RWPE2 (cell line): ENCODE measurements at regions not wholly inside any gene's neighbourhood (a gene's known extent, or its start where the extent isn't known, plus 50 kb on each side); places are given as distances from the start of the nearest gene placed in this dataset.

Source experiments
- ATAC-seq: fragments of 200-7000 bp; cut with Tn5 transposase; 3 replicates; pipeline ENCODE4 v1.9.1; 2021; ENCODE audit warnings: low read depth
- DNase-seq: peaks from one replicate; pipeline ENCODE4 v3.0.0-alpha.2; 2020; ENCODE audit warnings: low spot score
- H3K27ac ChIP-seq: fragments of 450-650 bp; 2 replicates; pipeline ENCODE4 v1.5.1; 2017; ENCODE audit warnings: mild to moderate bottlenecking; ENCODE audit not compliant: poor library complexity, severe bottlenecking
- H3K27me3 ChIP-seq: fragments of 250-450 bp; sonication (Bioruptor Pico); 2 replicates; pipeline ENCODE4 v1.5.1; 2021; ENCODE audit warnings: mild to moderate bottlenecking, moderate library complexity; ENCODE audit not compliant: insufficient read depth, poor library complexity, severe bottlenecking
- H3K36me3 ChIP-seq: fragments of 250-450 bp; sonication (Bioruptor Pico); 2 replicates; pipeline ENCODE4 v1.5.1; 2020; ENCODE audit warnings: low read depth, mild to moderate bottlenecking, moderate library complexity
- H3K4me1 ChIP-seq: fragments of 250-450 bp; sonication (Bioruptor Pico); 2 replicates; pipeline ENCODE4 v1.5.1; 2021; ENCODE audit warnings: mild to moderate bottlenecking, moderate library complexity; ENCODE audit not compliant: insufficient read depth, poor library complexity, severe bottlenecking
- H3K4me3 ChIP-seq: fragments of 250-450 bp; sonication (Bioruptor Pico); 2 replicates; pipeline ENCODE4 v1.5.1; 2021; ENCODE audit warnings: mild to moderate bottlenecking, moderate library complexity; ENCODE audit not compliant: severe bottlenecking
- H3K9me3 ChIP-seq: fragments of 250-450 bp; sonication (Bioruptor Pico); 2 replicates; pipeline ENCODE4 v1.5.1; 2021; ENCODE audit warnings: mild to moderate bottlenecking, moderate library complexity; ENCODE audit not compliant: severe bottlenecking
- CTCF ChIP-seq: fragments of 450-650 bp; IDR thresholded peaks from one replicate; pipeline ENCODE4 v1.5.1; 2017; ENCODE audit warnings: mild to moderate bottlenecking, moderate library complexity; ENCODE audit not compliant: poor library complexity, severe bottlenecking

- no peaks in the 10 kb centered on the region for H3K36me3 ChIP-seq
- no peak for TF ChIP-seq CTCF
- no peak for DNase-seq
Observed at GRCh38 chr3:105166893-105167292, 199.8 kb upstream of the ALCAM start.

GRCh38 chr3:105170423-105170822, 196.3 kb upstream of the ALCAM start:
- DNase-seq (no peak), ATAC-seq (no peak)
- H3K4me3 ChIP-seq = no peak overlapping the region
- no peaks in the 10 kb centered on the region for H3K9me3 ChIP-seq
- H3K27me3 ChIP-seq = no peaks in the 10 kb centered on the region
- H3K4me1 ChIP-seq = no peaks in the 10 kb centered on the region
- TF ChIP-seq CTCF = no peak
- H3K27ac ChIP-seq = no peak overlapping the region
- H3K36me3 ChIP-seq = no peaks in the 10 kb centered on the region

More at GRCh38 chr3:105166893-105167292, 199.8 kb upstream of the ALCAM start:
- no peak overlapping the region for H3K4me3 ChIP-seq
- no peak overlapping the region for H3K27ac ChIP-seq
- no peak for ATAC-seq
- no peaks in the 10 kb centered on the region for H3K27me3 ChIP-seq
- no peaks in the 10 kb centered on the region for H3K9me3 ChIP-seq
- H3K4me1 ChIP-seq = no peaks in the 10 kb centered on the region

GRCh38 chr3:105174017-105174615, 192.6 kb upstream of the ALCAM start:
- H3K27me3 ChIP-seq = no peaks in the 10 kb centered on the region
- H3K27ac ChIP-seq = no peak overlapping the region
- no peaks in the 10 kb centered on the region for H3K4me1 ChIP-seq
- no peak for DNase-seq
- H3K4me3 ChIP-seq = no peak overlapping the region
- no peaks in the 10 kb centered on the region for H3K9me3 ChIP-seq
- ATAC-seq = no peak
- H3K36me3 ChIP-seq = no peaks in the 10 kb centered on the region
- TF ChIP-seq CTCF = no peak

- H3K4me3 ChIP-seq = no peak overlapping the region
- no peaks in the 10 kb centered on the region for H3K4me1 ChIP-seq
- no peaks in the 10 kb centered on the region for H3K27me3 ChIP-seq
- H3K9me3 ChIP-seq = no peaks in the 10 kb centered on the region
- no peak overlapping the region for H3K27ac ChIP-seq
- TF ChIP-seq CTCF = no peak
- no peak for DNase-seq
- no peak for ATAC-seq
- H3K36me3 ChIP-seq = no peaks in the 10 kb centered on the region
Observed at GRCh38 chr3:105177576-105177975, 189.1 kb upstream of the ALCAM start.

GRCh38 chr3:105187344-105187743, 179.4 kb upstream of the ALCAM start:
- Histone ChIP-seq H3K4me3 (no peak overlapping the region), H3K4me1 (no peaks in the 10 kb centered on the region), H3K9me3 (no peaks in the 10 kb centered on the region), H3K27me3 (no peaks in the 10 kb centered on the region), H3K36me3 (no peaks in the 10 kb centered on the region), H3K27ac (no peak overlapping the region)
- ATAC-seq (no peak), DNase-seq (no peak)
- TF ChIP-seq CTCF = no peak
